SU-DHL-6 (cell line): ENCODE measurements at regions not wholly inside any gene's neighbourhood (a gene's known extent, or its start where the extent isn't known, plus 50 kb on each side); places are given as distances from the start of the nearest gene placed in this dataset.

ENCODE experiments used
- H2AFZ ChIP-seq: fragments of 200-600 bp; sonication (generic); 2 replicates; pipeline ENCODE4 v1.6.1; 2014; ENCODE audit warnings: low read depth, mild to moderate bottlenecking, moderate library complexity, mixed read lengths, antibody characterized with exemption, low read length; ENCODE audit not compliant: severe bottlenecking
- H3F3A ChIP-seq: fragments of 200-600 bp; shearing (Covaris generic); 2 replicates; pipeline ENCODE4 v1.6.0; 2016; ENCODE audit warnings: antibody characterized with exemption, mild to moderate bottlenecking; ENCODE audit not compliant: insufficient read depth
- H3K27ac ChIP-seq: fragments of 200-600 bp; sonication (generic); 2 replicates; pipeline ENCODE4 v1.5.1; 2016; ENCODE audit warnings: low read depth, mild to moderate bottlenecking, low read length, moderate library complexity, mixed read lengths
- H3K27me3 ChIP-seq: fragments of 200-600 bp; sonication (generic), shearing (Covaris generic); 2 replicates; pipeline ENCODE4 v1.6.0; 2014; ENCODE audit warnings: mild to moderate bottlenecking, low read length
- H3K36me3 ChIP-seq: fragments of 200-600 bp; sonication (generic); 2 replicates; pipeline ENCODE4 v1.6.1; 2014; ENCODE audit warnings: mild to moderate bottlenecking, low read length, mixed read lengths
- H3K4me2 ChIP-seq: fragments of 300-600, 200-600 bp; shearing (Covaris generic), sonication (generic); 2 replicates; pipeline ENCODE4 v1.6.0; 2014; ENCODE audit warnings: low read length, low read depth, mild to moderate bottlenecking; ENCODE audit not compliant: poor library complexity, severe bottlenecking
- H3K4me3 ChIP-seq: fragments of 200-600 bp; sonication (generic); 2 replicates; pipeline ENCODE4 v1.5.1; 2014; ENCODE audit warnings: antibody characterized with exemption, low read length, mild to moderate bottlenecking, mixed read lengths; ENCODE audit not compliant: insufficient read depth, poor library complexity, severe bottlenecking
- H3K79me2 ChIP-seq: fragments of 200-600 bp; sonication (generic); 2 replicates; pipeline ENCODE4 v1.6.1; 2014; ENCODE audit warnings: mild to moderate bottlenecking, low read length, moderate library complexity; ENCODE audit not compliant: insufficient read depth
- H3K9ac ChIP-seq: fragments of 200-600 bp; sonication (generic); 2 replicates; pipeline ENCODE4 v1.7.0; 2014; ENCODE audit warnings: mild to moderate bottlenecking, low read length
- H3K9me2 ChIP-seq: fragments of 200-600 bp; sonication (generic); replicated peaks from 2 replicates; pipeline ENCODE4 v1.6.1; 2014; ENCODE audit warnings: low read length; ENCODE audit not compliant: insufficient read depth
- H3K9me3 ChIP-seq: fragments of 200-600 bp; sonication (generic); 2 replicates; pipeline ENCODE4 v1.6.1; 2014; ENCODE audit warnings: low read length, mixed read lengths; ENCODE audit not compliant: insufficient read depth
- H4K20me1 ChIP-seq: fragments of 200-600 bp; sonication (generic); 2 replicates; pipeline ENCODE4 v1.6.1; 2014; ENCODE audit warnings: low read depth, mild to moderate bottlenecking, antibody characterized with exemption, low read length, moderate library complexity, mixed read lengths
- CTCF ChIP-seq: fragments of 200-600 bp; sonication (generic); IDR thresholded peaks from one replicate; pipeline ENCODE4 v1.5.1; 2017; ENCODE audit warnings: antibody characterized with exemption, mild to moderate bottlenecking, low read length, moderate library complexity; ENCODE audit not compliant: insufficient read depth, poor library complexity, severe bottlenecking
- EZH2phosphoT487 ChIP-seq: fragments of 200-600 bp; sonication (generic), shearing (Covaris generic); conservative IDR thresholded peaks from 2 replicates; pipeline ENCODE4 v1.6.1; 2018; ENCODE audit warnings: mild to moderate bottlenecking, antibody characterized with exemption, low read length, moderate library complexity, mixed read lengths

- Histone ChIP-seq H3K79me2 (no peaks in the 10 kb centered on the region), H3F3A (no peaks in the 10 kb centered on the region), H3K27ac (no peak overlapping the region), H4K20me1 (no peaks in the 10 kb centered on the region), H3K4me2 (no peak overlapping the region), H2AFZ (no peak overlapping the region), H3K9me3 (no peaks in the 10 kb centered on the region), H3K36me3 (no peaks in the 10 kb centered on the region), H3K9me2 (no peaks in the 10 kb centered on the region), H3K4me3 (no peak overlapping the region), H3K27me3 (no peaks in the 10 kb centered on the region), H3K9ac (no peak overlapping the region)
- no peak for TF ChIP-seq CTCF
- TF ChIP-seq EZH2phosphoT487 = no peak
Measured at GRCh38 chr12:92558806-92559205, 144.0 kb upstream of the PLEKHG7 start.

GRCh38 chr12:92558215-92558773 is 144.5 kb upstream of the PLEKHG7 start:
- TF ChIP-seq CTCF (no peak), EZH2phosphoT487 (no peak)
- Histone ChIP-seq H3K27ac (no peak overlapping the region), H3F3A (no peaks in the 10 kb centered on the region), H3K4me3 (no peak overlapping the region), H3K4me2 (no peak overlapping the region), H3K9me2 (no peaks in the 10 kb centered on the region), H2AFZ (no peak overlapping the region), H3K79me2 (no peaks in the 10 kb centered on the region), H4K20me1 (no peaks in the 10 kb centered on the region), H3K27me3 (no peaks in the 10 kb centered on the region), H3K9ac (no peak overlapping the region), H3K9me3 (no peaks in the 10 kb centered on the region), H3K36me3 (no peaks in the 10 kb centered on the region)

GRCh38 chr12:92557422-92557724 is 145.4 kb upstream of the PLEKHG7 start:
- no peaks in the 10 kb centered on the region for H3K27me3 ChIP-seq
- no peaks in the 10 kb centered on the region for H3F3A ChIP-seq
- no peaks in the 10 kb centered on the region for H3K79me2 ChIP-seq
- H3K9ac ChIP-seq = no peak overlapping the region
- H3K27ac ChIP-seq = no peak overlapping the region
- H3K9me3 ChIP-seq = no peaks in the 10 kb centered on the region
- no peaks in the 10 kb centered on the region for H3K9me2 ChIP-seq
- no peak overlapping the region for H3K4me3 ChIP-seq
- no peaks in the 10 kb centered on the region for H3K36me3 ChIP-seq
- no peak overlapping the region for H3K4me2 ChIP-seq
- TF ChIP-seq EZH2phosphoT487 (no peak), CTCF (no peak)
- H4K20me1 ChIP-seq = no peaks in the 10 kb centered on the region
- H2AFZ ChIP-seq = no peak overlapping the region
